Colonic mucosa (tissue), 4 donors: ENCODE measurements at regions not wholly inside any gene's neighbourhood (a gene's known extent, or its start where the extent isn't known, plus 50 kb on each side); places are given as distances from the start of the nearest gene placed in this dataset.

Experiments used
- DNase-seq: peaks from one replicate; pipeline ENCODE4 v3.0.0-alpha.2; 2020
- H3K27ac ChIP-seq: fragments of 200-600 bp; one replicate; pipeline ENCODE4 v1.8.0; 2021
- H3K27me3 ChIP-seq: fragments of 200-600 bp; one replicate; pipeline ENCODE4 v1.8.0; 2021
- H3K36me3 ChIP-seq: fragments of 200-600 bp; one replicate; pipeline ENCODE4 v1.8.0; 2021
- H3K4me1 ChIP-seq: fragments of 200-600 bp; one replicate; pipeline ENCODE4 v1.8.0; 2021; ENCODE audit warnings: mild to moderate bottlenecking
- H3K4me3 ChIP-seq: fragments of 200-600 bp; one replicate; pipeline ENCODE4 v1.8.0; 2021
- H3K9ac ChIP-seq, 2 donors: one replicate each; pipeline ENCODE4 v1.7.0; 2013; ENCODE audit warnings: control low read depth in 2 of 2, low read depth in 2 of 2, low read length in 2 of 2
- H3K9me3 ChIP-seq: fragments of 200-600 bp; one replicate; pipeline ENCODE4 v1.8.0; 2021
- CTCF ChIP-seq: fragments of 200-600 bp; IDR thresholded peaks from one replicate; pipeline ENCODE4 v1.8.0; 2022; ENCODE audit warnings: antibody characterized with exemption, mild to moderate bottlenecking
- intact Hi-C: fragments of 100-400 bp; cut with DNase I; formaldehyde crosslinking; loops from one replicate; pipeline ENCODE4 v1.14.1; 2022
- donor health status: healthy.
- donor health status: DM: no; HTN: no; CAD: no.
- donor health status: DM: no; HTN: no; CAD: no.

- intact Hi-C loops, result no loop called here
- H3K27me3 ChIP-seq, result no peaks in the 10 kb centered on the region
- TF ChIP-seq CTCF, result no peak
These were observed 1138.2 kb upstream of the CDH18 start for GRCh38 chr5:21126236-21126635.

GRCh38 chr5:21125238-21125983, 1137.4 kb upstream of the CDH18 start:
- Histone ChIP-seq H3K27ac (no peak overlapping the region), H3K9ac (no peak overlapping the region), H3K4me3 (no peak overlapping the region), H3K4me1 (no peaks in the 10 kb centered on the region), H3K9me3 (no peaks in the 10 kb centered on the region), H3K27me3 (no peaks in the 10 kb centered on the region), H3K36me3 (no peaks in the 10 kb centered on the region)
- intact Hi-C loops, result no loop called here
- no peak for DNase-seq
- no peak for TF ChIP-seq CTCF

More at GRCh38 chr5:21126236-21126635, 1138.2 kb upstream of the CDH18 start:
- Histone ChIP-seq H3K4me3 (no peak overlapping the region), H3K27ac (no peak overlapping the region), H3K9me3 (no peaks in the 10 kb centered on the region), H3K36me3 (no peaks in the 10 kb centered on the region), H3K9ac (no peak overlapping the region), H3K4me1 (no peaks in the 10 kb centered on the region)
- no peak for DNase-seq

DNA sequence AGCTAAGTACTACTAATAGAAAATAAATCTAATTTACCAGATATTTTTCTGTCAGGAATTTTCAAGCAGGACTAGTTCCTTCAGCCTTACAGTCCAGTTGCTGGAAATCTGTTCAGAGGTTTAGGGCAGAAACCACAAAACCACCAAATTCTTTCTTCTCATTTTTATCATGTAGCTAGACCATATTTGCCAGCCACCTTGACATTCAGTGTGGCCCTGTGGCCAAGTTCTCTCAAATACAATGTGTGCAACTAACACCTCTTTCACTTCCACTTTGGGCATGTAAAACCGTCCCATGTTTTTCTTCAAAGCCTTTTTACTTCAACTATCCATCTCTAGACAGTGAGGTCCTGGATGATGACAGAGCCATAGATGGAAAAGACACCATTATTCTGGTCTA, 1133.2 kb upstream of the CDH18 start:
- no peak overlapping the region for H3K4me3 ChIP-seq
- TF ChIP-seq CTCF, result no peak
- H3K4me1 ChIP-seq, result no peaks in the 10 kb centered on the region
- no peak for DNase-seq
- H3K36me3 ChIP-seq, result no peaks in the 10 kb centered on the region
- H3K9ac ChIP-seq, result no peak overlapping the region
- intact Hi-C loops, result no loop called here
- no peak overlapping the region for H3K27ac ChIP-seq
- H3K27me3 ChIP-seq, result no peaks in the 10 kb centered on the region
- H3K9me3 ChIP-seq, result no peaks in the 10 kb centered on the region

GRCh38 chr5:21097661-21098060, 1109.7 kb upstream of the CDH18 start:
- intact Hi-C loops, result no loop called here
- no peak overlapping the region for H3K27ac ChIP-seq
- no peak for TF ChIP-seq CTCF
- H3K4me3 ChIP-seq, result no peak overlapping the region
- H3K36me3 ChIP-seq, result no peaks in the 10 kb centered on the region
- no peak overlapping the region for H3K9ac ChIP-seq
- H3K27me3 ChIP-seq, result no peaks in the 10 kb centered on the region
- no peak for DNase-seq
- no peaks in the 10 kb centered on the region for H3K4me1 ChIP-seq
- no peaks in the 10 kb centered on the region for H3K9me3 ChIP-seq

DNA sequence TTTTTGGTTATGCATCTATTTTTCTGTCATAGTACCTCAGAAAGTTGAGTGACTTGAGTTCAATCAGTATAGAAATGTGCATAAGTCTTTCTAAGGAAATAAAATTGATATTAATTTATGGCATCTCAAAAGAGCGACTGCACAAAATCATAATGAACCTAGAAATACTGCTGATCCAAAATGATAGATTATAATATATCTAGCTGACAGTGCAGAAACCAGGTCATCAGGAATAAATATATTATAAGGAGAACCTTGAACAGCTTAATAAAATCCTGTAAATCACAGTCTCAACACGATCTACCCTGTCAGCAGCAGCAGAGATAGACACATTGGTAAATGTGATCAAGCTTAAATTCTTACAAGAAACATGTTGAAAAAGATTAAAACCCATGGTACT, 1106.6 kb upstream of the CDH18 start:
- Histone ChIP-seq H3K4me3 (no peak overlapping the region), H3K9ac (no peak overlapping the region), H3K36me3 (no peaks in the 10 kb centered on the region), H3K27ac (no peak overlapping the region), H3K4me1 (no peaks in the 10 kb centered on the region), H3K9me3 (no peaks in the 10 kb centered on the region), H3K27me3 (no peaks in the 10 kb centered on the region)
- TF ChIP-seq CTCF, result no peak
- DNase-seq, result no peak
- intact Hi-C loops, result no loop called here
